HG03575 (cell line): ENCODE measurements at regions not wholly inside any gene's neighbourhood (a gene's known extent, or its start where the extent isn't known, plus 50 kb on each side); places are given as distances from the start of the nearest gene placed in this dataset.

Experiments used
- ATAC-seq: cut with Tn5 transposase; IDR thresholded peaks from one replicate; pipeline ENCODE4 v1.9.1; 2021; ENCODE audit not compliant: unreplicated experiment, insufficient number of reproducible peaks, low FRiP score; ENCODE audit errors: extremely low read depth

GRCh38 chr12:75852143-75852542 lies 179.4 kb downstream of the PHLDA1 start:
- no peak for ATAC-seq

GRCh38 chr12:75850721-75851462 lies 180.7 kb downstream of the PHLDA1 start:
- ATAC-seq: no peak

GRCh38 chr12:75848961-75849360 lies 182.6 kb downstream of the PHLDA1 start:
- ATAC-seq: no peak

- ATAC-seq: no peak
These were observed 183.1 kb downstream of the PHLDA1 start for GRCh38 chr12:75848431-75848925.

GRCh38 chr12:75846102-75846501 lies 185.5 kb downstream of the PHLDA1 start:
- ATAC-seq: no peak

GRCh38 chr12:75844985-75845384 lies 186.6 kb downstream of the PHLDA1 start:
- no peak for ATAC-seq

GRCh38 chr12:75844049-75844770 lies 187.4 kb downstream of the PHLDA1 start:
- no peak for ATAC-seq

GRCh38 chr12:75842090-75842489 lies 189.5 kb downstream of the PHLDA1 start:
- no peak for ATAC-seq

- no peak for ATAC-seq
These were observed 190.6 kb downstream of the PHLDA1 start for GRCh38 chr12:75840994-75841355.

GRCh38 chr12:75838309-75838708 lies 193.3 kb downstream of the PHLDA1 start:
- ATAC-seq: no peak

- ATAC-seq: no peak
These were observed 193.9 kb downstream of the PHLDA1 start for GRCh38 chr12:75837700-75838099.

GRCh38 chr12:75836533-75836932 lies 195.0 kb downstream of the PHLDA1 start:
- ATAC-seq: no peak

- ATAC-seq: no peak
These were observed 197.0 kb downstream of the PHLDA1 start for GRCh38 chr12:75834591-75834990.

- no peak for ATAC-seq
These were observed 198.3 kb downstream of the PHLDA1 start for GRCh38 chr12:75833268-75833667.

- ATAC-seq: no peak
These were observed 200.2 kb downstream of the PHLDA1 start for GRCh38 chr12:75831402-75831801.

GRCh38 chr12:75827061-75827460 lies 204.5 kb downstream of the PHLDA1 start:
- ATAC-seq: no peak

- ATAC-seq: no peak
These were observed 205.9 kb downstream of the PHLDA1 start for GRCh38 chr12:75825686-75826085.

- ATAC-seq: no peak
These were observed 208.1 kb downstream of the PHLDA1 start for GRCh38 chr12:75823475-75823874.

GRCh38 chr12:75822416-75822815 lies 209.2 kb downstream of the PHLDA1 start:
- ATAC-seq: no peak

- no peak for ATAC-seq
These were observed 210.6 kb downstream of the PHLDA1 start for GRCh38 chr12:75820848-75821578.
